GM19240 (cell line): ENCODE measurements at regions not wholly inside any gene's neighbourhood (a gene's known extent, or its start where the extent isn't known, plus 50 kb on each side); places are given as distances from the start of the nearest gene placed in this dataset.
"Not testable (repeated sequence)": the region's sequence is repeated elsewhere in the genome, so short reads cannot be mapped to it uniquely, and the experiment has no call there.

Experiments
- DNase-seq: peaks from one replicate; pipeline ENCODE4 v3.0.0; 2011; ENCODE audit warnings: low spot score; ENCODE audit not compliant: insufficient read length

- DNase-seq = not testable (repeated sequence)
Observed at GRCh38 chr4:153866766-153867165, 77.9 kb upstream of the SFRP2 start.

GRCh38 chr4:153852501-153852900, 63.6 kb upstream of the SFRP2 start:
- no peak for DNase-seq

GRCh38 chr4:153850533-153851280, 61.8 kb upstream of the SFRP2 start:
- DNase-seq = no peak

- no peak for DNase-seq
Observed at GRCh38 chr4:153844144-153844543, 55.3 kb upstream of the SFRP2 start.
